NCI-H1694 treated with DMSO at 0.1 percent for 48 hours (cell line): ENCODE measurements at regions not wholly inside any gene's neighbourhood (a gene's known extent, or its start where the extent isn't known, plus 50 kb on each side); places are given as distances from the start of the nearest gene placed in this dataset.
"Not testable (repeated sequence)": the region's sequence is repeated elsewhere in the genome, so short reads cannot be mapped to it uniquely, and the experiment has no call there.

ENCODE experiments used
- DNase-seq: peaks from one replicate; lab custom pipeline; 2025; lab: John Stamatoyannopoulos, UW

DNA sequence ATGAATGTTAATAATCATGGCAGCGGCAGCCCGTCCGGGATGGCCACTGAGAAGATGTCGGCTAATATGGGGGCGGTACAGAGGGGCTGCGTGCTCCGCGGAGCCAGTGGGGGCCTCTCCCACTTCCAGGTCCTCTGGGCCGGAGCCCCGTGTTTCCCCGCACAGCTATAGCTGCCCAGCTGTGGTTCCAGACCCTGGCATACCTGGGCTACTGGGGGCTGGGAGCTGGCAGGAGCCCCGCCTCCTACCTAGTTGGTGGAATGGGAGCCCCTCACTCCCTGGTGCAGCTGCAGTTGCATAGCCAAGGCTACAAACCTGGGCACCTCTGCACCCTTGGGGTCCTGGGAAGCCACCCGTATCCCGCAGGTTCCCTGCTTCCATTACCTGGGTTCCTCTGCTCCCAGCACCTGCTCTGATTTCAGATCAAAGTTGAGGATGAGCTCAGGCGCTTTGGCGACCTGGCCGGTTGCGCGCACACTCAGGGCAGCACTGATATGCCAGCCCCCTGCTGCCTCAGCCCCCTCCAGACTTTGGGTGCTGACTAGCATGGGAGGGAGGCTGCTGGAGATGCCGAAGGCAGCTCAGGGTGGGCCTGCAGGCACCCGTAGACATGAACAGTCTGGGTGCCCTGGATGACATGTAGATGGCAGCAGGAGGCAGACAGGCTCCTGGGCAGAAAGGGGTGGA is 236.5 kb upstream of the SEMA3D start:
- DNase-seq = no peak

DNA sequence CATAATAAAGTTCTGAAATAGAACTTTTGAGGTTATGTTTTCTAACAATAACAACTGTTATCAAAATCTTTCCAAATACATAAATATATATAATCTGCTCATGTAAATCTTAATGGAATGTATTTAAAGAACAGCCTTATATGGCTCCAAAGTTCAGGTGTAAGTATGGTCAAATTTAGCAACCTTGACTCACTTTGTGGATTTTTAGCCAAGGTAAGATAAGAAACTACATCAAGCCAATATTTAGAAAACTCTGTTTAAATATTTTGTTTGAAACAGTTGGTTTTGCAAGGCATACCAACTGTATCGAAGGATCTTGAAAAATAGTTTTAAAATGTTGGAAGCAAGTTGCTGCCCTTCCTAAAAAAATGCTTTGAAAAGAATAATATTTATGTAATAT is 228.9 kb upstream of the SEMA3D start:
- no peak for DNase-seq

DNA sequence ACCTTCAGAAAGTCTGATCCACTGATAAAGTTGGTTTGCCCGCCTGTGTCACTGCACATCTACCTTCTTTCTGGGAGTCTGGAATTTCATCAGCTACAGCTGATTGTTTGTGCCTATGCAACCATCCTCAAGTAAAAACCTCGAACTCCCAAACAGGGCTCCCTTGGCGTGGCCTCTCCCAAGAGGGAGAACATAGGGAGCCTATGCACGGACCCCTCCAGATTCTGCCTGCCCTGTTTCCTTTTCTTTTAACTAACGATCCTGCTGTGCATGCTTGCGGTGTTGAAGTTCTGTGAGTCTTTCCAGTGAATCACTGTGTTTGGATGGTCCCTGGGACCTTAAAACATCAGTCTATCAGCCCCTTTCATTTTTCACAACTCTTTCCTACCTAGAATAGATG is 226.9 kb upstream of the SEMA3D start:
- no peak for DNase-seq

DNA sequence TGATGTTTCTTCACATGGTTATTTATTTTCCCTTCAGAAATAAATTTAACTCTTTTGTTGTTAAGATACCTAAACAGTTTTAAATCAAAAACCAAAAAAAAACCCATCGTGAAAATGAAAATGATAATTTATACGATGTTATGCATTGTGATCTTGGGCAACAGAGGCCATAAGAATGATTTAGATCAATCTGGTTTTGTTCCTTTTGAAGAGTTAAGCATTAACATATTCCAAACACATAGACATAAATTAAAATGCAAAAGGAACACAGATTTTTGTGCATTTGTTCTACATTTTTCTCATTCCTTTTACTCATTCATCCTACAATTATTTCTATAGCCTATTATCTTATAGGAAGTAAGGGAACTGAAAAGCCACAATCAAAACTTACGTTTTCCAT is 226.1 kb upstream of the SEMA3D start:
- no peak for DNase-seq

DNA sequence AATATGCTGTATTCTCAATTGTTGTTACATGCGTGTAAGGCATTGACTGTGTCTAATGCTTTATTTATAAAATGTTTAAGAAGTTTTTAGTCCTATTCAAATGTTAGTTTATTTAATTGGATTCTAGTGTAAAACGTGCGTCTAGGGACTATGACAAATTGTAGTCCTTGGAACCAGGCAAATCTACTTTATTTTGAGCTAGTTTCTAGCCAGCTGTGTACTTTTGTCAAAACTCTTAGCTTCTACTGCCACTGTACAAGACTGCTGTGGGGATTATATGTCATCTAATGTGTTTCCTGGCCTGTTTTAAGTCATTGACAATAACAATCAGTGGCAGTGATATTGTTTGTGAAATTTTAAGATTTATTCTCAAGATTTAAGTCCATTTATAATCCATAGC is 220.5 kb upstream of the SEMA3D start:
- DNase-seq = no peak

DNA sequence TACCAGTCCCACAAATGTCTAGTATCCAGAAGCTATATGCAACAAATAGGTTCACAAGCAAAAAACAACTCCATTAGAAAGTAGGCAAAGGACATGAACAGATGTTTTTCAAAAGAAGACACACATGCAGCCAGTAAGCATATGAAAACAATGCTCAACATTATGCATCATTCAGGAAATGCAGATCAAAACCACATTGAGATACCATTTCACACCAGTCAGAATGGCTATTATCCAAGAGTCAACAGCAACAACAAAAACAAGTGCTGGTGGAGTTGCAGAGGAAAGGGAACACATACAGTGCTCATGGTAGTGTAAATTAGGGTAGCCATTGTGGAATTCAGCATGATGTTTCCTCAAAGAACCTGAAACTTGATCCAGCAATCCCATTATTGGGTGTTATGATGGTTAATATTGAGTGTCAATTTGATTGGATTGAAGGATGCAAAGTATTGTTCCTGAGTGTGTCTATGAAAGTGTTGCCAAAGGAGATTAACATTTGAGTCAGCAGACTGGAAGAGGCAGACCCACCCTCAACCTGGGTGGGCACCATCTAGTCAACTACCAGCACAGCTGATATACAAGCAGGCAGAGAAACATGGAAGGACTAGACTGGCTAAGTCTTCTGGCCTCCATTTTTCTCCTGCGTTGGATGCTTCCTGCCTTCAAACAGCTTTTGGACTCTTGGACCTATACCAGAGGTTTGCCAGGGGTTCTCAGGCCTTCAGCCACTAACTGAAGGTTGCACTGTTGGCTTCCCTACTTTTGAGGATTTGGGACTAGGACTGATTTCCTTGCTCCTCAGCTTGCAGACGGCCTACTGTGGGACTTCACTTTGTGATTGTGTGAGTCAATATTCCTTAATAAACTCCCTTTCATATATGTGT is 218.4 kb upstream of the SEMA3D start:
- DNase-seq = no peak

DNA sequence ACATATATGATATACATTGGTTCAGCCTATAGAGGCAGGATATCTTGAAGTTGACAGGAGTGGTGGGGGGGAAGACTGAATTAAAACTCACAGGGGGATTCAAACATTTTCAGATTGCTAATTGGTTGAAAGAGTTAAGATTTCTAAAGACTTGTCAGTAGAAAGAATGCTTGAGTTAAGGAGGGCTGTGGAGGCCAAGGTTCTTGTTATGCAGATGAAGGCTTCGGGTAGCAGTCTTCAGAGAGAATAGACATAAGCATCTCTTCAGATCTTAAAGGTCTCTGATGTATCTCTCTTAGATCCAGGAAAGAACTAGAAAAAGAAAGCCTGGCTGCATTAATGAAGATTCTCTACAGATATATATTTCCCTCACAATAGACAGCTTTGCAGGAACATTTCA is 209.8 kb upstream of the SEMA3D start:
- no peak for DNase-seq

DNA sequence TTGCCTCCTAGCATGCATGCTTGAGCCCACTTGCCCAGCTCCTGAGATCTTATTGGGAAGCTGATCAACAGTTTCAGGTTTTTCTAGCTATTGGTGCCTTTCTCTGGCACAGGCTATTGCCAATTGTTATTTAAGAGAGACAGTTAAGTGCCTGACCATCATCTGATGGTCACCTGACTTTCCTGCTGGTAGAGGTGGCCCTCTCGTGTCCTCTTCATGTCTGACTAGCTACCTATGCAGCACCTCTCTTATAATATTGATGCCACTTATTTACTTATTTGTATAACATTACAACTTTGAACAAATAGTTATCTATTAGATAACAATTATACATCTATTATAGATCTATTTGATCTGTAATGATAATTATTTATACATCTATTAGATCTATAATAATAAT is 205.9 kb upstream of the SEMA3D start:
- DNase-seq = no peak

DNA sequence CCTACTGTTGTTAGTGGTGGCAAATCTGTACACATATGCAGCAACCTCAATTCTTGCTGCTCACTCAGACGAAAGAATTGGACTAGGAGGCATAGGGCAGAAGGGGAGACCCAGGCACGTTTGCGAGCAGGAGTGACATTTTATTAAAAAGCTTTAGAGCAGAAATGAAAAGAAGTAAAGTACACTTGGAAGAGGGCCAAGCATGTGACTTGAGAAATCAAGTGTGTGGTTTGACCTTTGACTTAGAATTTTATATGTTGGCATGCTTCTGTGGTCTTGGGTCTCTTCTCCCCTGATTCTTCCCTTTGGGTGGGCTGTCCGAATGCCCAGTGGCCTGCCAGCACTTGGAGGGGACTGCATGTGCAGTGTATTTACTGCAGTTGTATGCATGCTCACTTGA is 205.5 kb upstream of the SEMA3D start:
- DNase-seq = no peak

DNA sequence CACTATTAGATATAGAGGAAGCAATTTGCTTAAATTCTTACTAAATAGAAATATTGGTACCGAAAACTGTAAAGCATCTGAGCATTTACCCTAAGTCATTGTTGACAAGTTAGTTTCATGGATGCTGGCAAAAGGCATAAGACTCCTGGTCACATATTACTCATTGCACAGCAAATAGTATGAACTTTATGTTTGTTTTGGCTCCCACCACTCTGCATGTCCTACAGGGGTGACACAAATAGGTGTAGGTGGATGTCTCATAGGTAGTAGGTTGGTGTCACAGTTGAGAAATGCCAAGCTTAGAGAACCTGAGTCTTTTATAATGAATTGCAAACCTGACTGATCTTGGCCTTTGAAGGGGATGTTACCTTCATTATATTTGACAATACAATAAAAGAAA is 199.6 kb upstream of the SEMA3D start:
- no peak for DNase-seq

DNA sequence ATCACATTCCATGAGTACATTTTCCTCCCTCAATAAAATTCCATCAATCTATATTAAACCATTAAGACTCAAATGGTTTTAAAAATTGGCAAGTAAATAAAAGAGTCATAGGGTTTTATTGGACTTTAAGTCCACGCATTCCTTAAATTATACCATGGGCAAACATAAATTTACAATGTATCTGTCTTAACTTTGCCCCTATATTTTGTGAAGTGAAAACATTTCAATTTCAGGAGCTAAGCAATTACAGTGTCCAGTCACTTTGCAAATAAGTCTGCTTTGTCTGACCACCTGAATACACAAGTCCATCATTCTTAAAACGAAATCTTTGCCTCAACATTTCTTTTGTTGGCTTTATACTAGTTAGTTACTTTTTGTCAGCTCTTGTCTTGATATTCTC is 197.5 kb upstream of the SEMA3D start:
- no peak for DNase-seq

DNA sequence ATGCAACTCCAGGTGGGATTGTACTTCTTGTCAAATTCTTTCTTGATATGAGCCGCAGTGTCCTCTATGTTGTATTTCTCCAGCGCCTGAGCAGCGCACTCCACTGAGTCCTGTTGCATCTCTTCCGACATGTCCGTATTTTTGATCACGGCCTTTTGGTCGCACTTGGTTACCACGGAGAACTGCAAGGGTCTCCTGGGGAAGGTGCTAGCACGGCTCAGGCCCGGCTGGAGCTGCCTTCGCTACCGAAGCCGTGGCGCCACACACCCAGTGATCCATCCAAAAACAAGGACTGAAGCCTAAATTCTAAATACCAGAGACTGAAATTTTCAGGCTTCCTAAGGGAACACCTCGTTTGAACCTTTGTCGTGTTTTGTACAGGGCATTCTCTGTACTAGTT is 194.4 kb upstream of the SEMA3D start:
- no peak for DNase-seq

DNA sequence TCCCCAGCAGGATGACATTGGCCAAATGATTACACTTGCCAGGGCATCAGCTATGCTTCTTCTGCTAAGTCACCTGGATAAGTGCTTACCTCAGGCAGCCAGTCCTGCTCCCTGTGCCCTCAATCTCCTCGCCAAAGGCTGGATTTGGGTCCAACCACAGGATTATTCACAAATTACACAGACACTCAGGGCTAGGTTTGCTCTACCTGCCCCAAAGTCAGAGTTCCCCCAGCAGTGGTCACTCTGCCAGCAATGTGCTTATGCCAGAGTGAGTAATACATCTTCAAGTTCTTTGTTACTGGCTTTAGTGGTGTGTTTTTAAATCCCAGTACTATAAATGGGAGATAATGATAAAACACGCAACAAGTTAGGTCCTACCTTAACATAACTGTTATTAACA is 189.7 kb upstream of the SEMA3D start:
- no peak for DNase-seq

DNA sequence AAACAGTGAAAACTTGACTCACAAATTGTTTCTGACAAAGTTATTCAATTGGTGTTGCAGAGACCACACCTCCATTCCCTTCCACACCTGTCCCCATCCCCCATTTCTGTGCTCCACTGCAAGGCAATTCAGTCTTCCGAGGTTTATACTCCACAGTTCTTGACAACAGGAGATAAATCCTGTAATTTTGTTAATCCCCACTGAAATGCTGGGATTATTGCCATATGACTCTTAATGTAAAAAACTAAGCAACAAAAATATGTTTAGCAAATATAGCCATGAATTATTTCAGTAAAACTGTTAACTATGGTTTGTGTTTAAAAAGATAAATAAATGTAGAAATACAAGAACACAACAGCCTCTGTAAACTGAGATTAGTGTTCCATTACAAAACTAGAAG is 170.1 kb upstream of the SEMA3D start:
- DNase-seq = no peak

DNA sequence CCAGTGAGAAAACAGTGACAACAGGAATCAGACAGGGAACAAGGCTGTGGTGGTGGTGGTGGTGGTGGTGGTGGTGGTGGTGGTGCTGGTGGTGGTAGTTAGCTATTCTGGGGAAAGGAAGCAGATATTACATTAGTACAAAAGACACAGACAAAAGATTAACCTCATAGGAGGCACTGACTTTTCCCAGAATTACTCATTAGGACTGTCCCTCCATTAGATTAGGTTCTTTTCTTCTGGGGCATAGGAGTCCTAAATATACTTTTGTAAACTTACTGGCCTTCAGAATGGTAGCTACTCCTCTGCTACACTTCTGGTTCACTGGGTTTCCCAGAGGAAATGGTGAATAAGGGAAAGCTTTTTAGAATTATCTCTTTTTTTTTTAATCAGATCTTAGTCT is 156.6 kb upstream of the SEMA3D start:
- no peak for DNase-seq

DNA sequence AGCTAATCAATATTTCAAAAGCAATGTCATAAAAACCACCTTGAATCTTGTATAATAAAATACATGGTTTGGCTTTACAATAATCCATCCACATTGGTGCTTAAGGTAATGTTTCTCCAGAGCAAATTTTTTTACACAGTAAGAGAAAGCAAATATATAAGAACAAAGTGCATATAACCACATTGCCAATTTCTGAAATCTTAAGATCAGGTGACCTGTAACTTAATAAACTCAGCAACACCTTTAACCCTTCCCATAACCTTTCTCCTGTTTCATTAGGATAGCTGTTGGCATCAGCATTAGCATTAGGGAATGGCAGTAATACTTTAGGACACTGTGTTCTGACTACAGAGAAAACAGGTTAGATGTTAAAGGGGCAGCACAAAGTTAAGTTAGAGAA is 155.9 kb upstream of the SEMA3D start:
- no peak for DNase-seq

DNA sequence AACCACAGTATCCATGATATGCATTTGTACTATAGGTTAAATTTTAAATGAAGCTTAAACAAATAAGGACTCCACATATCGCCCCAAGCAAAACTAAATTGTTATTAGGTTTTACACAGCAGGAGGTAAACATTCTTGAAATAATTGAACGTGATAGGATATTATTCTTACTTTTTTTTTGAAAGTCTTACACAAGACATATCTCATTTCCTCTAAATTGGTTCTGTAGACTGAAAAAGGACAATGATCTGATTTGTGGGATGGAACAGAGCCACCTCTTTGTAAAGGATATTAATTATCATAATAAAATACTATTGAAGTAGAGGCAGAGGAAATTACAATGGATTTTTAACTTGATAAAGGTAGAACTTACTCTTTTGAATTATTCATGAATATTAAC is 155.1 kb upstream of the SEMA3D start:
- DNase-seq = no peak

DNA sequence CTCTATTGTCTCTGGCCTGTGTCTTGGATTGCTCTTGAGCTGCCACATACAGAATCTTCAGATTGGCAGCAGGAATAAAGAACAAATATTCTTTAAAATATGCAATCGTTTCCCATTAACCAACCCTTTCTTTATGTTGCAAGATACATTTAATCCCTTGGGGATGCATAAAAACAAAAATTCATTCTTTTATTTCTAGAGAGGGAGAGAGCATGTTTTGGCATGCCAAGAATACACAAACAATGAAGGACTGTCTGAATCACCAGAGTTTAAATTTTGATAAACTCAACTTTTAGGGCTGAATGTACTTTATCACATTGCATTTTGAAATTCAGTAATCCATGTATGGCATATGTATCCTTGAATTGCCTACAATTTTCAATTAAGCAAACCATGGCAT is 154.3 kb upstream of the SEMA3D start:
- no peak for DNase-seq

DNA sequence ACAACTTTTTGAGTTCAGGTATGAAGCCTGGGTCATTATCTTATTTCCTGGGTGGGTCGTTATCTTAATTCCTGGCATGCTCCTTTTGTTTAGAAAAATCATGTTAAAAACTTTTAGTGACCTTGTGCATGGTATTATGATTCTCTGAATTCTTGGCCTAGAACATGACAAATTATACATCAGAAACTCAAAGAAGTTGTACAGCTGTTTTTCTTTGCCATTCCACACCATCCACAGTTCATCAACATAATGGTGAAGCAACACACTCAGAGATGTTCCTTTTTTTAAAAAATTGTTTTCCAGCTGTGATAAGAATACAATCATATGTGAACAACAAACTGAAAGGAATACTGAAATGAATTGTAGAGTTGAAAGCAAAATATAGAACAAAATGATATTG is 149.2 kb upstream of the SEMA3D start:
- no peak for DNase-seq

DNA sequence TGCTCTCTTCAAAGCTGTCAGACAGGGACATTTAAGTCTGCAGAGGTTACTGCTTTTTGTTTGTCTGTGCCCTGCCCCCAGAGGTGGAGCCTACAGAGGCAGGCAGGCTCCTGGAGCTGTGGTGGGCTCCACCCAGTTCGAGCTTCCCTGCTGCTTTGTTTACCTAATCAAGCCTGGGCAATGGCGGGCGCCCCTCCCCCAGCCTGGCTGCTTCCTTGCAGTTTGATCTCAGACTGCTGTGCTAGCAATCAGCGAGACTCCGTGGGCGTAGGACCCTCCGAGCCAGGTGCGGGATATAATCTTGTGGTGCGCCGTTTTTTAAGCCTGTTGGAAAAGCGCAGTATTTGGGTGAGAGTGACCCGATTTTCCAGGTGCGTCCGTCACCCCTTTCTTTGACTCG is 148.3 kb upstream of the SEMA3D start:
- not testable (repeated sequence) for DNase-seq

DNA sequence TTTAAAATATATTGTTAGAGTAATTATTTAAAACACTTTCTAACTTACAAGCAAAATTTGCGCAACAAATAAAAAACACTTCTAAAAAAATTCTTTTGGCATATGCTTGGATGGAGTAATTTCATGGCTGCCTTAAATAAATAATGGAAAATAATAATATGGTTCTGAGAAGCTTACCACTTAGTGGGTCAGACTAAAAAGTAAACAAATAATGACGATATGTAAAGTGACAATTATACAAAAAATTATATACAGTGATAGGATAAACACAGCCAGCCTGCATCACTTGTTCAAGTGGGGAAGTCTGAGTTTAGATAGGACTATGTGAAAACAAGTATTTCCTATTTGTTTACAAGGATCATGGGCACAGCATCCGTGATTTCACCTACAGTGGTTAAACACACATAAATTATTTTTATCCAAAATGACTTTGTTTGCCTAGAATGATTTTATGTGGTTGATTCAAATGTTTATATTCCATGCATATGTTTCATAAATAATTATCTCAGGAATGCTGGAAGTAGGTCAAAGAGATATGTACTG is 141.7 kb upstream of the SEMA3D start:
- DNase-seq = no peak

DNA sequence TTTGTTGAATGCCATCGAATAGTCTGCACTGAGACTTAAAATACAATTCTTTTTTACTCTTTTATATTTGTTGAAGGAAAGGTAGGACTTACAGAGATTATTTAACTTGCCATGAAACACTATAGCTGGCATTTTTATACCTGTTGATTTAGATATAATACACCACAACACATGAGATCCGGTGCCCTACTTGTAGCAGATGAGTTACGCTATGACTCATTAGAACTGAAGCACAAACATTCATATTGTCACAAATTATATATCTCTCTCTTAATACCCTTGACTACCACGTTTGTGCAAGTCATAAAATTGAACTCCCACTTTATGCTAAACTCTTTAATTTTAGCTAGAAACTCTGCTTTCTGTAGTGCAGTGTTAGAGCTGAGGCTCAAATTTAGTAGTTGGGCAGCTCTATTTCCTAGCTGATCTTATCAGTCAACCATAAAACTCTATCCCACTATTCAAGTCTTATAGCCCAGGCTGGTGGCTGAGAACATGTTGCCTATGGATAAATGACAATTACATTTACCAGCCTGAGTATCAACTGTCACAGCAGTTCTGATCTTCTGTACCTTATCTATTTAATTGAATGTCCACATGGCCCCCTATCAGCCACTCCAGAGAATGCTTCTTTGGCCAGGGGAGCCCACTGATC is 137.4 kb upstream of the SEMA3D start:
- no peak for DNase-seq

DNA sequence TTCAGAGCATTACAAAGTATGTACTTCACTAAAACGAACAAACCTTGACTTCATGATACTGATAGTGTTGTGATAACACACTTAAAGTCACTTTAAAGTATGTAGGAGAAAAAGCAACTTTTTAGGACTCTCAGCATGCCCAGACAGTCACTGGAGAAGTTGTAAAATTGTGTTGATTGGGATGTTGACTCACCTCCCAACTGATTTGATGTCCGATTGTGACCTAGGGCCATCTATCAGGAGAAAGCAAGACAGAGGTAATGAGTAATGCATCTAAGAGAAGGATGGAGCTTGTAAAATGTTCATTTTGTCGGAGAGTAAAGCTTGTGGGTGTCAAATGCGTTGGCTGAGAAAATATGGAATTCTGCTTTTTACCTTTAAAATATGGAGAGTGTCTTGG is 135.4 kb upstream of the SEMA3D start:
- DNase-seq = no peak
